ENCODE measurements at regions not wholly inside any gene's neighbourhood (a gene's known extent, or its start where the extent isn't known, plus 50 kb on each side); places are given as distances from the start of the nearest gene placed in this dataset.

GRCh38 chr20:60955706-60956105, 296.4 kb upstream of the CDH4 start:
- DNase-seq (ENCODE audit: insufficient read length, low spot score) (no peak), FAIRE-seq (no peak)
- TF ChIP-seq POLR2A (IDR thresholded peaks at IDR 0.05; ENCODE audit: low read depth, low read length), result no peak

- DNase-seq (ENCODE audit: insufficient read length, low spot score) (no peak), FAIRE-seq (no peak)
- TF ChIP-seq POLR2A (IDR thresholded peaks at IDR 0.05; ENCODE audit: low read depth, low read length), result no peak
Observed at GRCh38 chr20:60956194-60956593, 295.9 kb upstream of the CDH4 start.

GRCh38 chr20:60957621-60958020, 294.4 kb upstream of the CDH4 start:
- DNase-seq (ENCODE audit: insufficient read length, low spot score), result no peak
- no peak for TF ChIP-seq POLR2A (IDR thresholded peaks at IDR 0.05; ENCODE audit: low read depth, low read length)
- no peak for FAIRE-seq

GRCh38 chr20:60959971-60960370, 292.1 kb upstream of the CDH4 start:
- FAIRE-seq, result no peak
- no peak for DNase-seq (ENCODE audit: insufficient read length, low spot score)
- no peak for TF ChIP-seq POLR2A (IDR thresholded peaks at IDR 0.05; ENCODE audit: low read depth, low read length)

GRCh38 chr20:60960500-60960899, 291.6 kb upstream of the CDH4 start:
- no peak for FAIRE-seq
- no peak for DNase-seq (ENCODE audit: insufficient read length, low spot score)
- TF ChIP-seq POLR2A (IDR thresholded peaks at IDR 0.05; ENCODE audit: low read depth, low read length), result no peak

- FAIRE-seq (no peak), DNase-seq (ENCODE audit: insufficient read length, low spot score) (no peak)
- no peak for TF ChIP-seq POLR2A (IDR thresholded peaks at IDR 0.05; ENCODE audit: low read depth, low read length)
Observed at GRCh38 chr20:60961551-60961950, 290.5 kb upstream of the CDH4 start.

- FAIRE-seq, result no peak
- TF ChIP-seq POLR2A (IDR thresholded peaks at IDR 0.05; ENCODE audit: low read depth, low read length), result no peak
Observed at GRCh38 chr20:60962367-60963045, 289.6 kb upstream of the CDH4 start.

GRCh38 chr20:60963146-60963545, 288.9 kb upstream of the CDH4 start:
- TF ChIP-seq POLR2A (IDR thresholded peaks at IDR 0.05; ENCODE audit: low read depth, low read length), result no peak
- DNase-seq (ENCODE audit: insufficient read length, low spot score) (no peak), FAIRE-seq (no peak)

More at GRCh38 chr20:60962367-60963045, 289.6 kb upstream of the CDH4 start:
- no peak for DNase-seq (ENCODE audit: insufficient read length, low spot score)

- DNase-seq (ENCODE audit: insufficient read length, low spot score) (no peak), FAIRE-seq (no peak)
- TF ChIP-seq POLR2A (IDR thresholded peaks at IDR 0.05; ENCODE audit: low read depth, low read length), result no peak
Observed at GRCh38 chr20:60964911-60965310, 287.1 kb upstream of the CDH4 start.

GRCh38 chr20:60966031-60966430, 286.0 kb upstream of the CDH4 start:
- no peak for FAIRE-seq
- no peak for DNase-seq (ENCODE audit: insufficient read length, low spot score)
- no peak for TF ChIP-seq POLR2A (IDR thresholded peaks at IDR 0.05; ENCODE audit: low read depth, low read length)

- DNase-seq (ENCODE audit: insufficient read length, low spot score) (no peak), FAIRE-seq (no peak)
- no peak for TF ChIP-seq POLR2A (IDR thresholded peaks at IDR 0.05; ENCODE audit: low read depth, low read length)
Observed at GRCh38 chr20:60966766-60967165, 285.3 kb upstream of the CDH4 start.

GRCh38 chr20:60967431-60968316, 284.4 kb upstream of the CDH4 start:
- FAIRE-seq (no peak), DNase-seq (ENCODE audit: insufficient read length, low spot score) (no peak)
- TF ChIP-seq POLR2A (IDR thresholded peaks at IDR 0.05; ENCODE audit: low read depth, low read length), result no peak

- FAIRE-seq (no peak), DNase-seq (ENCODE audit: insufficient read length, low spot score) (no peak)
- no peak for TF ChIP-seq POLR2A (IDR thresholded peaks at IDR 0.05; ENCODE audit: low read depth, low read length)
Observed at GRCh38 chr20:60968853-60969720, 283.0 kb upstream of the CDH4 start.

GRCh38 chr20:60970601-60971000, 281.5 kb upstream of the CDH4 start:
- DNase-seq (ENCODE audit: insufficient read length, low spot score) (no peak), FAIRE-seq (no peak)
- no peak for TF ChIP-seq POLR2A (IDR thresholded peaks at IDR 0.05; ENCODE audit: low read depth, low read length)
